ENCODE measurements at regions not wholly inside any gene's neighbourhood (a gene's known extent, or its start where the extent isn't known, plus 50 kb on each side); places are given as distances from the start of the nearest gene placed in this dataset.

DNA sequence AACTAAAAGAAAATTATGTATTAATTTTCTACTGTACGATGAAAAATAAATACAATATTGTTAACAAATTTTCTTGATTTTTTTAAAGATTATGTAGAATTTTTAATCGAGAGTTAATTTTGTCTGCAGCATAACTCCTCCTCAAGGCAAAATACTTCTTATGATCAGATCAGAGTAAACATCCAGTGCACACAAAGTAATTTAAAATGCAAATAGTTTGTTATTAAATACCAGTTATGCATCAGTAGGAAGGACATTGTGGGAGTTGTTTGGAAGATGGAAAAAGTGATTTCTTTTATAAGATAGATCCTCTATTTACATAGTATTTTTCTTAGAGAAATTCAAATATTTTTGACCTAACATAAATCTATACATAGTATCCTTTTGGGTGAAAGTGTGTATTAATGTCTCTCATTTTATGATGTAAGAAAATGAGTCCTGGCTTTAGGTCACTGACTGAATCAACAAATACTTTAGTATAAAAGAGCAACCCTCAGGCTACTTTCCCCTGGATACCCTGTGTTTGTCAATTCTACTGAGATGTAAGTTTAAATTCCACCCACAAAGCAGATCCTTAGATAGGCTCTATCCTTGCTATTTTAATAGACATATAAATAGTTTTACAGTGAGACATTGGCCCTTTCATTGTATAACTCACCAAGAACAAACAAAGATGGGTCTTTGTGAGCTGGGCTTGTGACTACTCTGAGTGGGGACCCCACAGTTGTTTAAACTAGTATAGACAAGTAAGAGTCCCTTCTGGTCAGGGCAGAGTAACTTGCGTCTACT lies 1133.7 kb downstream of the GATA3 start:
- DNase-seq, result no peak

DNA sequence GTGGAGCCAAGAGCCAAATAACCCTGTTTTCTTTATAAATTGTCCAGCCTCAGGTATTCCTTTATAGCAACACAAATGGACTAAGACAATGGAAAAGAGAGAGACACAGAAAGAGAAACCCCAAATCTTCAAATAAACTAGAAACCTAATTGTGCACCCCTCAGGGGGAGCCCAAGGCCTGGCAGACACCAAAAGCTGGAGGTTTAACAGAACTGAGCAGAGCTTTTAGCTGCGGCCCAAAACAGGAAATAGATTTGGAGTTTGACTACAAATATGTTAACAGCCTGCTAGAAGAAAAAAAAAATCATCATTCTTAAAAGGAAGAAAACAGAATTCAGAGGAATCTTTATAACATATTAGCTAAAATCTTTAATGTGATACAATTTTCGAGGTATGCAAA lies 1135.0 kb downstream of the GATA3 start:
- DNase-seq, result no peak

DNA sequence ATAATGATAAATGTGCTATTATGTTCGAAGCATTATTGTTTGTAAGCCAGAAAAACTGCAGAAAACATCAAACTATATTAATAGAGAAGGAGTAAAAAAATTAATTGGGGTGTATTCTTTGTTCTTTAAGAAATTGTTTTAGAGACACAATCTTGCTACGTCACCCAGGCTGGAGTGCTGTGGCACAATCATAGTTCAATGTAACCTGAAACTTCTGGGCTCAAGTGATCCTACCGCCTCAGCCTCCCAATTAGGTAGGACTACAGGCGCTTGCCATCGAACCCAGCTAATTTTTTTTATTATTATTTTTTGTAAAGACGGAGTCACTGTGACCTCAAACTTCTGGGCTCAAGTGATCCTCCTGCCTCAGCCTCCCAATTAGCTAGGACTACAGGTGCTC lies 1138.6 kb downstream of the GATA3 start:
- DNase-seq, result no peak

DNA sequence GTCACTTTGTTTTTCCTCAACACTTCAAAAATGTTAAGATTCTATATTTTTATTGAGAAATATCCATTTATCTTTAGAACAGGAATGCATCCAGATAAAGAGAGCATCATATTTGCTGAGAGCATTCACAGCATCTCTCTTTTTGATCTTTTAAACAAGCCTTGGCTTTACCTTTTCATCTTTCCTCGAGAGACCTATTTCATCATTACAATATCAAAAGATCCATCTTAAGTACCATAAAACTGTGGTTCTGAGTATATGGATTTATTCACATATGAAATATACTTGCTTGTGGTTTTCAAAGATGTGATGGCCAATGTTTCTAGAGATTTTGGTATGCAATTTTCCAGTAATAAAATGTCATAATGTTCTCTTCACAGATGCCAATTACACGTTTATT lies 1140.9 kb downstream of the GATA3 start:
- DNase-seq, result no peak

DNA sequence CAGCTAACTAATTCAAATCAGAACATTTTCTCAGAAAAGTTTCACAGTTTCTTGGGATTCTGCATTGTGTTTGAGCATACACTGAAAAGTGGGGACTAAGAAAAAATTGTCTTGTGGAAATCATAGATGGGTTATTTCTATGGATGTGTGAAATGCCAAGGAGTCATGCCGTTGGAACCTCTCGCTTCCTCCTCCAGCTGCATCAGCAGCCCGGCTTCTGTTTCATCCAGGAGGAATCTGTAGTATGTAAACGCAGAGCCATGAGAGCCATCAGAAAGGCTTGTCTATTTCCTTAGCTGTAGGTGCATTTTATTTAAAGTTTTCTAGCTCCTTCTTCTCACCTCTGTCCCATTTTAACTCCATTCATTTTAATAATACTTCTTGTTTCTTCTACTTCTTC lies 1144.1 kb downstream of the GATA3 start:
- no peak for DNase-seq

DNA sequence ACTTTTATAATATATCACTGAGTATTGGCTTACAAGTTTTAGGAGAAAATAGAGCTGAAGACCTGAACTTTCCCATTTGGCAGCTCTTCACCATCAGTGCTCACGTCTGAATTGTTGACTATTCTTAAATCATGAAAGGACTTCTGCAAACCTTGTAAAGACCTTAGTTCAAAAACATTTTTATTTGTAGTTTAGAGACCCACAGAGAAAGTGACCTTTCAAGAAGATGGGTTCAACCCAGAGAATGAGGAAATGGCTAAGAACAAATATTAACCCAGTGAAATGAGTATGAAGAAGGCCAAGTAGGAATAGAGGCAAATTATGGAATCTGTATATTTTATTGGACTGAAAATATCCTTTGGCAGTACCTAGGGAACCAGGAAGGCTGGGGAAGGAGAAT lies 1151.1 kb downstream of the GATA3 start:
- no peak for DNase-seq

DNA sequence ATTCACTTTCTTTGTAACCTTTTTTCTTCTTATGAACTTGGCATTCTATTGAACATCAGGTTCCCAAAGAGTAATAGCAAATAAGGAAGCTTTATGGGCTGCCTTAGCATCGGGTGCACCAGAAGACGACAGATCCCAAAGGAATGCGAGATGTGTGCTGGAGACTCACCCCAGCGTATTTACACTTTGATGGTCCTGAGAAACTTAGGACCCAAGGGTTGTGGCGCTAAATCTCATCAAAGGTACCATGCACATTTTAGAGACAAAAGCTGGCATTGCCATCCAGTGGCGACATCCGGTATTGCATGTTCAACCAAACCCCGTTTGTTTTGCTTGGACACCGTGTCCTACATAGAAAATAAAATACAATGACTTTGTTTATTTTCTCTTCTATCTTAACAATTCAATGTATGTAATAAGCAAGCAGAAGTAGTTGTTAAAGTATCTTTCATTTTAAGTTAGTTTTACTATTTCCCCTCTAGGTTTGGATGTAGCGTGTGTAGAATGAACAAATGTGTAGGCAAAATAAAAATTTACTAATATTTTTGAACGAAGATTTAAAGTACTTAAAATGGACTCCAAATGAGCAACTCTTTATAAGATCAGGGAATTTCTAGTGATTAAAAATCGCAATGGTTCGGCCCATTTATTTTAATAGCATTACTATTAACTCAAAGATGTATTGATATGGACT lies 1154.8 kb downstream of the GATA3 start:
- DNase-seq, result no peak

DNA sequence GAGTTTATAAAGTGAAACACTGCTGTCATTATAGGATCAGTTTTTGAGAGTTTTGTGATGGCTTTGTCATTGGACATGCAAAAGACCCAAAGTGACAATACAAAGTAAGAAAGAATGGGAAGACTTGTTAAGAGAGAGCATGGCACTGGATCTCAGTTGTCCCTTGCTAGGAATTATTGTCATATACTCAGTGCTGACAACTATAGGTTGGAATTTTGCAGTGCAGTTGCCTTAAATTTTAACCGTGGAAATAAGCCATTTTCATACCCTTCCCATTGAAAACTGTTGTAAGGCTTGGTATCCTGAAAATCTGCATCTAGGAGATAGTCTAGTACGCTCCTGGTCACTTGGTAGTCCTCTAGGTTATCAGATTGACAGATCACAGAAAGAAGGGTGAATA lies 1156.7 kb downstream of the GATA3 start:
- no peak for DNase-seq

DNA sequence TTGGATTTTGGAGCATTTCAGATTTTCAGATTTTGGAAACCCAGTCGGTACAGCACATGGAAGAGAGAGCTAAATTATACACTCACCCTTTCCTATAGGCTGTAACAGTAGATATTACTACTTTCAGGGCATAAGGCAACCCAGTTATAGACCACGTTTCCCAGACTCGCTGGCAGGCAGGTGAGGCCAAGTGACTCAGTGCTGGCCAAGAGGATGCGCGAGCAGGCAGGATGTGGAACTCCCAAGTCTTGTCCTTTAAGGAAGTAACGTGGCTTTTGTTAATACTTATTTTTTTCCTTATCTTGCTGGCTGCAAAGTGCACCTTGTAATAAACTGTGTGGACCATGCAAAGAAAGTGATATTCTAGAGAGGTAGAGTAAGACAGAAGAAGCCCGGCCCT lies 1160.1 kb downstream of the GATA3 start:
- no peak for DNase-seq

DNA sequence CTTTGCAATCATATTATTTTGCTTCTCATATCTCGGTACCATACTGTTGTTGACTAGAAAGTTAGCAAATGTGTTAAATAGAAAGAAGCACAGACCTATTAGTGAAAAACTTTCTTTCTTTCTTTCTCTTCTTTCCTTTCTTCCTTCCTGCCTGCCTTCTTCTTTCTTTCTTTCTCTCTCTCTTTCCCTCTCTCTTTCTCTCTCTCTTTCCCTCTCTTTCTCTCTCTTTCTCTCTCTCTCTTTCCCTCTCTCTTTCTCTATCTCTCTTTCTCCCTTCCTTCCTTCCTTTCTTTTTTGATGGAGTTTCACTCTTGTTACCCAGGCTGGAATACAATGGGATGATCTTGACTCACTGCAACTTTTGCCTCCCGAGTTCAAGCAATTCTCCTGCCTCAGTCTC lies 1160.6 kb downstream of the GATA3 start:
- DNase-seq, result no peak

DNA sequence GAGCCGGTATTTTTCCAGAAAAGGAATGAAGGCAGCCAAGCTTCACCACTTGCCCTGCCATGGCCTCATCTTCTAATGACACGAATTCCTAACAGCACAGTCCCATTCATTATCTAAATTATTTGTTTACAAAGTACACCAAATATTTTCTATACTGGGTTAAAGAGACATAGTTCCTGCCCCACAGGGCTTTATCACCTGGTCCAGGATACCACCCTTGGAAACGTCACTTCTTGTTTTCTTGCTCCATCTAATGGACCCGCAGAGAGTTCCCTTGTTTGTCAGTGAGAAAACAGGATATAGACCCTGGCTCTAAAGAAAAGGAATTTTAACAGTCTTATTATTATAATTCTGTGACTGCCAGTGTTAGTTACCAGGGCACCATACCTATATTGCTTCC lies 1165.4 kb downstream of the GATA3 start:
- DNase-seq, result no peak

DNA sequence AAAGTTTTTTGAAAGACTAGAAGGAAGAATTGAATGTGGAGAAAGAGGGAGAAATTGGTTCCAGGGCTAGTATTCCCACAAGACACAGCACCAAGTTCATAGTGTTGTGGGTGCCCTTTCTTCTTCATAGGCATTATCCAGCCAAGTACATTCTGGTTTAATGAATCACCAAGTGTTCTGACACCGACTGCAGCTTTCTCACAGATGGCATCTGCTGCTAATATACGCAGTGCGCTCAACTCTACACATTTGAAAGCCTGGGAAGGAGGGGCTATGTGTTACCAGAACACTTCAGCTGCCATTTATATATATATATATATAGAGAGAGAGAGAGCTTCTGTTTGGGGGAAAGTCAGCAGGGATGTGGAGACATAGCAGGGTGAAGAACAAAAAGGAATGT lies 1168.4 kb downstream of the GATA3 start:
- DNase-seq, result no peak

DNA sequence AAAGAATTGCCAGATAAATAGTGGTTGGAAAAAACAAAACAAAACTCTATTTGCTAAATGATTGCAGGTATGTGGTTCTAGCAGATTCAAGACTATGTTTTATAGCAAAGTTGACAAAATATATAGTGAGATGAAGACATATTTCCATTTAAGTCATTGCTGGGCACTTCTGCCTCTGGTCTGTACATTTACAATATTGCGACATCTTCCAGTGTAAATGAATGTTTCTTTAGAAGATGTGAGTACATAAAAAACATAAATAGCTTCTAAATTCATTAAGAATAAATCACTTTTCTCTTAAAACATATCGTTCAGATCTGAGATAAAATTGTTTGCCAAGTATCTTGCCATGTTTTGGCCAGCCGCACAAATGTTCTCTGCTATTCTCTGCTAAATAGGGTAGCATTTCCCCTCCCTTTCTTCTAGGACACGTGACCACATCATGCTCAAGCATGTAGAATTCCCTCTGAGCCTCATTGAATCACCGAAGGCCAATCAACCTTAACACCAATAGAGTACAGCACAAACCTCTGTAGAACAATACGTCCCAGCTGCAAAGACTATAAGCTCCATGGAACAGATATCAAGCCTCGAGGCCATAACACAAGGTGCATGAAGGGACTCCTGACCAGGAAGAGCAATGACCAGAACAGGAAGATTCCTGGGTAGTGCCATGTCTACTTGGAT lies 1173.3 kb downstream of the GATA3 start:
- no peak for DNase-seq

DNA sequence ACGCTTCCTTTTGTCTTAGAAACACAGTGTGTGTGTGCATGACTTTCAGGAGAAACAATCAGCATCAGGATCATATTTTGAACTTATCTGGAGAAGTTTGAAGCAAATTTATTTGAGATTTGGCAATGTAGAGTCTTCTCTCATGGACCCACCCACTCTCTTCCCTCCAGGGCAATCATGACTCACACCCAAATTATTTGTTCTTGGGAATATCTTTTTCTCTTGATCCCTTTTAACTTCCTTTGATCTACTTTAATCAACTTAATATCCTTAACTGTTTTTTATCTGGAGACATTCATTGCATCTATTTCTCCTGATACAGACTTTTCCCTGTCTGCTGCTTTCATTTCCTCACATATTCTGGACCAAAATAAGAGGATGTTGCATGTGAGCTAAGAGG lies 1174.3 kb downstream of the GATA3 start:
- no peak for DNase-seq

DNA sequence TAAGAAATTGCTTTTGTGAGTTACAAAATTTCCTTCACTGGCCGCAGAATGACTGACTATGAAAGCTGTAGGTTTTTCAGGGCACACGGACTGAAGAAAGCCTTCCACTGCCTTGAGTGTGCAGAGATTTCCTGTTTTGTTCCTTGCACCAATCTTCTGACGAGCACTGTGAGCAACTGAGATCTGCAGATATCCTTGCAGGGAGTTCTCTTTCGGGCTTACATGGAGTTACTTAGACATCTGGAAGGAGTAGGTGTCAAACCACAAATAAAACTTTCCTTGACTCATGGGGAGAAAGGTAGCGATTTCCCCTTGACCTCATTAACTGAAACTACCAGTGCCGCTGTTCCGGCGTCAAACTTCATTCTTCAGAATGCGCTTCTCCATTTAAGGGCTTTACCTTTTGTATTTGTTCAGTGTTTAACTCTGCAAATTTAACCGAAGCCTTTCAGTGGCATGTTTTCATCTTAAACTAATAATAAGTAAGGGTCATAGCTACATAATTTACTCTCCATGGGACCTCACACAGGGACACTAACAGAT lies 1175.3 kb downstream of the GATA3 start:
- no peak for DNase-seq

DNA sequence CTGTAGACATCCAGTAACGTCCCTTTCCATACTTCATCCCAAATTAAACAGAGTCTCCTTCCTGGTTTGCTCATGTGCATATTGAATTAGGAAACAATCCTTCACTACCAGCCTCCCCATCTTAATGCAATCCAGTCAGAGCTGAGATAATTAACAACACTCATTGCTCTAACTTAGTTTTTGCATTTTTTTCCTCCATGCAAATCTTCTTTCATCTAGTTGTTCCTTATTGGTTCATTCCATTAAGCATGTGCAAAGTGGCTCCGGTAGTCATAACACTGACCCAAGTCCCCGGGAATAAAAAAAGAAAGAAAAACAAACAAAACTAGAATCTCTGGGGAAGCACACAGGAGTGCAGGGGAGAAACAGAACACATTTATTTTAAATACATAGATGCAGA lies 1176.1 kb downstream of the GATA3 start:
- DNase-seq, result no peak

DNA sequence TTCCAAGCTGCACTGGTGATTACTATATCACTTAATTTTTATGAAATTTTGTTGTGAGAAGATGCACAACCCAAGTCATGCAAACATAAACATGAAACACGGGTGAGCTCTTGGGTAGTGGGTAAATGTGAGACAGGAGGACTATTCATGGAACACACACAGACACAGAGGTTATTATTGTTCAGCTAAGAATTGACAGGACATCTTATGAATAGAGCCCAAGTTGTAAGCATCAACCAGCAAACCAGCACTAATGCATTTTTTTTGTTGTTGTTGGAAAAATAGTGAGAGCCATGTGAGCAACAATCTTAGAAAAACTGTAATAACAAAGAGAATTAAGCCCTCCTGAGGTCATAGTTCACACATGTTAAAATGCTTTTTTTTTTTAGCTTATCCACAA lies 1179.7 kb downstream of the GATA3 start:
- DNase-seq, result no peak

DNA sequence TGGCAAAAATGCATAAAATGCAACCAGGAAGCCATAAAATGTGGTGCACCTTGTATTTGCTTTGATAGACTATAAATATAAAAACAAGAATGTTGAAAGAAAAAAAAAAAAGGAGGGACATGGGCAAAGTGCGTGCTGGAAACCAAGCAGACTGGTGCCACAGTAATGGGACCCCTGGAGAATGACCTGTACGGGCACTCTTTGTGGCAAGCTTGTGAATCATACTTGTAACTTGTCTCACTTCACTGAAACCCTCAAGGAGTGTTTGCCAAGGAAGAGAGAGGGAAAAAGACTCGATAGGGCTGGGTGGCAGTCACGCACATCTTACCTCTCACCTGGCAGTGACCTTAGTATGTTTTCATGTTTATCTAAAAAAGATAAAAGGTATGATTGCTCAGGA lies 1183.6 kb downstream of the GATA3 start:
- no peak for DNase-seq

DNA sequence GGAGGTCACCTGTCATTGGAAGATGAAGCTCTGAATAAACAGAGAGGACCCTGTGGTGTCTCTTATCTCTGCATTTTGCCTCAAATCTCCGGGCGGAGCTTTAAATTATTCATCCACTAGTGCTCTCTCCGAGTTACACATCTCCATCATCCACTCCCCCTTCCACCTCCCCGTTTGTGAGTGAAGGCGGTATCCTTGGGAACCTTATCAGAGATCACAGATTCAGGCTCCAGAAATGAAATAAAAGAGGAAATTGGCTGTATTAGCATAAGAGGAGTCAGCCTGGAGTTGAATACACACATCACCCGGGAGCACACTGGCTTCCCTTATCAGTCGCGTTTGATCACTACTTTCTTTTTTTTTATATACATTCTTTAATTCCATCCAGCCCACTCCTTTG lies 1184.8 kb downstream of the GATA3 start:
- no peak for DNase-seq

DNA sequence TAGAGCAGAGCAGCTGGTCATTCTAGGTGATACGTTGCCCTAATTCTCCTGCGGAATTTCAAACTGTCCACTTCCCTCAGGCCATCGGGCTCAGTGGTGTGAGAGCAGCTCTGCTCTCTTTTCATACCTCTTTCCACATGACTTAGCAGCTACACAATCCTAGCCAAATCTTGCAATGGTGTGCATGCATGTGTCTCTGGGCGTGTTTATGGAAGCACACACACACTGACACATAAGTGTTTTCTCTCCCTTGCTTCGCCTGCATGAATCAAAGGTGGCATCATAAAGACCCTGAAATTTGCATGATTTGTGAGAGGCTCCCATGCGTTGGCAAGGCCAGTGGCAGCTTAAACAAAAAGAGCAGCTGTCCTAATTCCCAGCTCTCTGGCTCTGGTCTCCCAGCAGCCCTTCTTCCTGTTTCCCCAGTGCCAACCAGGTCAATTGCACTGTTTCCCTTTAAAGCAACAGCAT lies 1189.5 kb downstream of the GATA3 start:
- DNase-seq, result no peak

DNA sequence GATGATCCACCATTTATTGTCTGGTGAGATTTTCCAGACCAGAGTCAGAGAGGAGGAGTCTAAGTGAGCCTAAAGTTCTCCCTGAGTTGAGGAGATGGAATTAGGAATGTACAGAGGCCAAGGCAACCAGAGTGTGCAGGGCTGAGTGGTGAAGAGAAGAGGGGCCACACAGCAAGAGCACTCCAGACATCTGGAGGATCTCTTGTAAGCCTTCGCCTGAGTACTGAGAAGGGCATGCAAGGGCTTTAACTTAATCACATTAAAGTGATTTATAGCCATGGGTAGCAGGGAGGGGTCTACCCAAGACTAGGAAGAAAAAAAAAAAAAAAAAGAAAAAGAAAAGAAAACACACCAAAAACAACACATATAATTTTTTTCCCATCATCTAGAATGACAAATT lies 1190.4 kb downstream of the GATA3 start:
- no peak for DNase-seq

DNA sequence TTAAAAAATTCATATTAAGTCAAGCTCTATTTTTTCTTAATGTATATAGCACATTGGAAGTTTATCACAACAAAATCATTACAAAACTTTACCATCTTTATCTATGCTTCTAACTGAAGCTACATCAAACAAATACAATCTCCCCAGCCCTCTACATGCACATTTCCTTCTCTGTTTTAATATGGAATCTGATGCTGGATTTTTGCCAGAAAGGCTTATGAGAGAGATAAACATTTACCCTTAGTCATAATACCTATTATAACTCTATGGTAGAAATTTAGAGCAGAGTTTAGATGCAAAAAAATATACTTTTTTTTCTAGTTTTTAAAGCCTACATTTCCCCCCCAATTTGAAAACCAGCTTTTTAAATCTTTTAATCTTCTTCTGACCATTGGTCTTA lies 1198.6 kb downstream of the GATA3 start:
- no peak for DNase-seq

DNA sequence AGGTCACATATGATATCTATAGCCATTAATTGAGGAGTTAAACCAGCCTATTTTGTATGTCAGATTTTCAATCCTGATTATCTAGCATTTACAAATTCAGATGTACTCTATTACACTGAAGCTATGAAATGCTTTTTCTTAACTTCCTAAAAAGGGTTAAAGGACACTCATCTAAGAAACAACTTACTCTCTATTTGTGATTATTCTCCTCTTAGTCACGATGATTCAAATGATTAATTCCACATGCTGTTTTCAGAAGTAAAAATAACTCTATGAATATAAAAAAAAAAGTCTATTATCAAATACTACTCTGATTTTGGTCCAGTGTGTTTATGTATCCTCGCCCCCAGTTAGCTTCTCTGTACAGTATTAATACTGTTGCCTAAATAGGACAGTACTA lies 1199.9 kb downstream of the GATA3 start:
- DNase-seq, result no peak

DNA sequence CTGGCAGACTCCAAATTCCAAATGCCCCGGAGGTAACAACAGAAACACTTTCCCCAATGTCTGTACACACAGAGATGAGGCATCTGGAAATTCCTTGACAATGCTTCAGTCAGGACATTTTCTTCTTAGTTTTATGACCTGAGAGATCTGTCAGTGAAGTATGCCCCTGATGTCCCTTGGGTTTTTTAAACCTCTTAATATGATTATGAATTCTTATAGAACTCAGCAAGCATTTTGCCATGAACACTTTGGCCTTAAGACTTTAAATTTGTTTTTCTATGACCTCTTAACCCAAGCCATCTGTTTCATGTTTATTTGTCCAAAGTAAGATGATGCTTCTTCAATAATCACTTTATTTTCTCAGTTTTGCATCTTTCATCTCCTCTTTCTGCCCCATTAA lies 1206.2 kb downstream of the GATA3 start:
- DNase-seq, result no peak

Data from DMS79 treated with DMSO at 0.1 percent for 48 hours (cell line).